GM12875 (cell line): ENCODE measurements at regions not wholly inside any gene's neighbourhood (a gene's known extent, or its start where the extent isn't known, plus 50 kb on each side); places are given as distances from the start of the nearest gene placed in this dataset.

Experiments used
- H3K4me3 ChIP-seq: one replicate; pipeline ENCODE4 v1.5.1; 2011; ENCODE audit warnings: low read depth, low read length, control low read depth
- TF ChIP-seq, protein P1 (sequence below): IDR thresholded peaks from 2 replicates; pipeline ENCODE4 v1.5.1; 2011; ENCODE audit warnings: low read depth, mild to moderate bottlenecking, control low read depth, inconsistent platforms, low read length, moderate library complexity, borderline replicate concordance; ENCODE audit not compliant: insufficient read depth

DNA sequence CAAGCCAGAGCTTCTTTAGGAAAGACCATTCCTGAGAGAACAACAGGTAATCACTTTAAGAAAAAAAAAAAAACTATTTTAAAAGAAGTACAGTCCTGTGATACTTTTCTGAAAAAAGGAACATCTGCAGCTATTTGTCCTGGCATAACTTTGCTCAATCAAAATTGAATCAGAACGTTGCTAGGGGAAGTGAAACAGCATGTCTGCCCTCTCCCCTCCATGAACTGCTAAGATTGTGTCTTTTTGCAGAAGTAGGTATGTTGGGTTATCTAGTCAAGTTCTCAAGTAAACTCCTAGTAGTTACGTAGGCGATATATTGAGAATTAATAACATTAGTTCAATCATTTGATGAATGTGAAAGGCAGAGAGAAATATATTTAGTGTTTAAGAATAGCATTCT, 1013.3 kb downstream of the TUSC7 start:
- TF ChIP-seq, protein P1, sequence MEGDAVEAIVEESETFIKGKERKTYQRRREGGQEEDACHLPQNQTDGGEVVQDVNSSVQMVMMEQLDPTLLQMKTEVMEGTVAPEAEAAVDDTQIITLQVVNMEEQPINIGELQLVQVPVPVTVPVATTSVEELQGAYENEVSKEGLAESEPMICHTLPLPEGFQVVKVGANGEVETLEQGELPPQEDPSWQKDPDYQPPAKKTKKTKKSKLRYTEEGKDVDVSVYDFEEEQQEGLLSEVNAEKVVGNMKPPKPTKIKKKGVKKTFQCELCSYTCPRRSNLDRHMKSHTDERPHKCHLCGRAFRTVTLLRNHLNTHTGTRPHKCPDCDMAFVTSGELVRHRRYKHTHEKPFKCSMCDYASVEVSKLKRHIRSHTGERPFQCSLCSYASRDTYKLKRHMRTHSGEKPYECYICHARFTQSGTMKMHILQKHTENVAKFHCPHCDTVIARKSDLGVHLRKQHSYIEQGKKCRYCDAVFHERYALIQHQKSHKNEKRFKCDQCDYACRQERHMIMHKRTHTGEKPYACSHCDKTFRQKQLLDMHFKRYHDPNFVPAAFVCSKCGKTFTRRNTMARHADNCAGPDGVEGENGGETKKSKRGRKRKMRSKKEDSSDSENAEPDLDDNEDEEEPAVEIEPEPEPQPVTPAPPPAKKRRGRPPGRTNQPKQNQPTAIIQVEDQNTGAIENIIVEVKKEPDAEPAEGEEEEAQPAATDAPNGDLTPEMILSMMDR, result no peak
- H3K4me3 ChIP-seq, result no peak overlapping the region

DNA sequence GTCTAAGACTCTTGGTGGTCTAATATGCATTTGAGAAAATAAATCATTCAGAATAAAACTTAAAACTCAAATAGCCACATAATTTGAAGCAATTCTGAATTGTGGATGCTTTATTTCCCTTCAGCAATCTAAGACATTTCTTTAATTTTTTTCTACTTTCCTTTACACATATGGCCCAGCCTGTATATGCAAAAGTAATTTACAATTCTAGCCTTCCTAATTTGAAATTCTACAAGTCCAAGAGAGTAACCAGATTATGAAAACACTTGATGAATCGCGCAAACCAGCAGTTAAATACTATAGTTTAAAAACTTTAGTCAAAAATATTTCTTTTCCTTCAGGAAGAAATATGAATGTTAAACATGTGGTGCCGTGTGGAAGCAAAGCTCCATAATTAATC, 1014.2 kb downstream of the TUSC7 start:
- no peak overlapping the region for H3K4me3 ChIP-seq
- TF ChIP-seq, protein P1, result no peak

DNA sequence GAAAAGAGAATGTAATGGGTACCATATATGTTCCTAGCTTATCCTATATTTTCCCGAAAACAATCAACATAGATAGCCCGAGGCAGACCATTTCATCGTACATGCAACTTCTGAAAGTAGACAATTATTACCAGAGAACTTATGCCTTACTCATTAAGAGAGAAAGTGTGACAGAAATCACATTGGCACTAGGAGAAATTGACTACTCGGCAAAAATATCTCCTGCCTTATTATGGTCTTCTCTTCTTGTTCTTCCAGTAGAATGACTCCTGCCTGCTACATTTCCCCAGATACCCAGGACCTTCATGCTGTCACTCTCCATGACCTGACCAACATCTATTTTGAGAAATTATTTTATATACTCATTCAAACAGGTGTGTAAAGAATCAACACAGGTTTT, 1015.7 kb downstream of the TUSC7 start:
- no peak overlapping the region for H3K4me3 ChIP-seq
- TF ChIP-seq, protein P1, result no peak

DNA sequence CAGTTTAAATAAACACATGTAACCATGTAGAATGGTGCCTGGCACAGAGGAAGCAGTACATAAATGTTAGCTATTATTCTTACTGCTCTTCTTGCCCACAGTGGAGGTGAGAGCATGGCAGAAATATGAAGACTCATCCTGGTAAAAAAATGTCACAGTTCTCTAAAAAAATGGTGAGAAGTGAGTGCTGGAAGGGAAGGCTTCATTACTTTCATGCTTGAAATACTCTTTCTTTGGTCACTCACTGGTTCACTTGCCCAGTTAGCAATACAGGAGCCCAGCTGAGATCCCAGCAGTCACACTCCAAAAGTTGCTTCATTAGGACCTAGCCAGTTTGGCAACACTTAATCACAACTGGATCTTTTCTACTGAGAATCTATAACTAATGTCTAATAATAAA, 1017.2 kb downstream of the TUSC7 start:
- TF ChIP-seq, protein P1, result no peak
- no peak overlapping the region for H3K4me3 ChIP-seq

DNA sequence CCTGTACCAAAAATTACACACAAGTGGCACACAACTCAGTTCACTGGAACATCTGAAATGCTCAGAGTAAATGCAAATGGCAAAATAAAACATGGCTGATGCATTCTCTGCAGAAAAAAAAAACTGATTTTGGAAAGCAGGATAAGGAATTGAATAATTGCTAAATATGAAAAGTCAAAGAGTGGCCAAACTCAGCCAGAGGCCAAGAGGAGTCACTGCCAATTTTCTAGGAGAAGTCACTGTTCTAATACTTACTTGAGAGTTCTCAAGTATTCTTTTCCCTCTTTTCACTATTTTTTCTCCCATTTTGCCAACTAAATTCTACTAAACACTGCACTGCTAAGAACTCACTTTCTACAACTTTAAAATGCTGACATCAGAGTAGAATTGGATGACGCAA, 1018.6 kb downstream of the TUSC7 start:
- TF ChIP-seq, protein P1, result no peak

DNA sequence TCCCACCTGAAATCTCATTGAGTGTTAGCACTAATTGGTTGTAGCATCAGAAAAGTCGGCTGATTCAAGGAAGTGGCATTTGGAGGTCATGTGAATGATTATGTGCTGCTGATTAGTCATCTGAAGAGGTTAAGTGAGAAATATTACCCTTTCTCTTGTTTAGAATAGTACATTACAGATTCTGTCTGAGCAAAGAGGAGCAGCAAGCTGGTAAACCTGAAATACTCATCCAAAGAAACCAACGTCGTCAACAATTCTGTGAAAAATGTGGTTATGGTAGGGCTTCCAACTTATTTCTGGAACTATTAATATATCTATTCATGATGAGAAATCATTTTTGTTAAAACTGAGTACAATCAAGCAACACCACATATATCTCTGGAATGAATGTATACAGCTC, 1024.9 kb downstream of the TUSC7 start:
- TF ChIP-seq, protein P1, result no peak
- H3K4me3 ChIP-seq, result no peak overlapping the region

More for the DNA sequence above, 1018.6 kb downstream of the TUSC7 start:
- H3K4me3 ChIP-seq, result no peak overlapping the region

DNA sequence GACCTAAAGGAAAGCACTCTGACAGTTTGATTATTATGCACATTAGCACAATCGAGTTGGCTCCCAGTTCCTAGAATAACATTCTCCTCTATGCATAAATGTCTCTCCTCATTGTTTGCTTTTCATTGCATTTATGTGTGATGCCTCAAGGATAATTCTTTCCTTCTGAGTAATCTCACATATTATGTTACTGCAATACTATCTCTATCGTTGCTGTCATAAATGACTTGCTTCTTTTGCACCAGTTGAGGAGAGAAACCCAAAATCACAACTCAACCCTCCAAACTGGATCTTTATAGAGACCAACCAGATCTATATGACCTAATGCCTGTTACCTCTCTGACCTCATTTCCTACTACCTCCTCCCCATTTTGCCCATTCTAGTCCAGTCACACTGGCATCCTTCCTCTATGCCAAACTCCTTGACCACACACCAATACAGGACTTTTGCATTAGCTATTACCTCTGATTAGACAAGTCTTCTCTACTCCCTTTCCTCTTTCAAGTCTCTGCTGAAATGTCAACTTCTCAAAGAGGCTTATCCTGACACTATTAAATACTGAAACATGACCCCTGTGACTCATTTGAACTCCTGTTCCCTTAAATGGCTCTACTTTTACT, 1026.0 kb downstream of the TUSC7 start:
- TF ChIP-seq, protein P1, result no peak
- no peak overlapping the region for H3K4me3 ChIP-seq
